ENCODE measurements at regions not wholly inside any gene's neighbourhood (a gene's known extent, or its start where the extent isn't known, plus 50 kb on each side); places are given as distances from the start of the nearest gene placed in this dataset. TPM values are rescaled to one million over a fixed set of nuclear protein-coding genes. Genes with fewer than 3 reads are reported as not detected.
A peak's percentile ranks its signal among the peaks of the same experiment; 100 is the strongest.

DNA sequence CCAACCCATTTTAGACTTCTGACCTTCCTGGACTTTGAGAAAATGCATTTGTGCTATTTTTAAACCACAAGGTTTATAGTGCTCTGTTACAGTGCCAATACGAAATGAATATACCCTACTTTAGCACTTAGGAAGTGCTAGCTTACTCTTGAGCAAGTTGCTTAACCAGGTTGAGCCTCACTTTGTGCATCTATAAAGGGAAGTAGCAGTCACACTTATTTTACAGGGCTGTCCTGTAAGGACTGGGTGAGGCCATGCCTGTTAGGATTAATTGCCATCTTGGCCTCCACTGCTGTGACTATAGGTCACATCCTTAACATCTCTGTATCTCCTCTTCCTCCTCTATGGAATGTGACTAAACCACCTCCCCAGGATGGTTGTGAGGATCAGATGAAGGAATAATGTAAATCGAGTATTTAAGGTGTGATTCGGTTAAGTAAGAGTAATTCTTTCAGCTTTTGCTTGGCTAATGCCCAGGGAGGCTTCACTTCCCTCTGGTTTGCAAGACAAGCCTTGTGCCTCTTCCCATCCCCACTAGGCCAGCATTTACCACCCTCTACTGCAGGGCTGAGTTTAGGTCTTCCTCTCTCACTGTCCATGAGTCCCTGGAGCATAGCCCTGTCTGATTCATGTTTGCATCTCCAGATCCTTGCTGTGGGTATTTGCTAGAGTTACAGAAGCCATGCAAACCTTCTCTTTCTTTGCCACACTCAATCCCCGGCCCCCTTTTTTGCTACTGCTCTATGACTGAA is 341.2 kb downstream of the ZNF521 start:
- no peak overlapping the region for H2BK120ac ChIP-seq (ENCODE audit: low read depth, low read length)
- H3K4ac ChIP-seq (ENCODE audit: low read length), result no peak overlapping the region
- DNase-seq (ENCODE audit: low spot score), result no peak
- H2AFZ ChIP-seq (ENCODE audit: low read length), result peak overlapping the region; percentile 79
- no peak overlapping the region for H3K23ac ChIP-seq (ENCODE audit: low read depth, low read length, poor library complexity)
- H2BK15ac ChIP-seq (ENCODE audit: low read length), result no peak overlapping the region
- H3K27ac ChIP-seq (replicated peaks; ENCODE audit: low read length), result no peak overlapping the region
- H3K27me3 ChIP-seq (ENCODE audit: control insufficient read depth in 3 of 3, insufficient read depth in 3 of 3, low read depth in 1 of 3, low read length in 3 of 3), result no peaks in the 10 kb centered on the region
- H3K18ac ChIP-seq (ENCODE audit: low read length), result no peak overlapping the region
- H3K79me1 ChIP-seq (ENCODE audit: low read depth, low read length), result no peaks in the 10 kb centered on the region
- H2AK5ac ChIP-seq (ENCODE audit: low read depth, low read length), result no peak overlapping the region
- H3K4me2 ChIP-seq (ENCODE audit: insufficient read depth, low read length, poor library complexity, severe bottlenecking), result no peak overlapping the region
- H4K8ac ChIP-seq (ENCODE audit: low read depth, low read length), result no peak overlapping the region
- H3K9ac ChIP-seq (ENCODE audit: low read depth, low read length, poor library complexity), result no peak overlapping the region
- no peak overlapping the region for H4K91ac ChIP-seq (ENCODE audit: low read depth, low read length, poor library complexity)
- H3K4me3 ChIP-seq (ENCODE audit: low read length in 2 of 2), result no peak overlapping the region
- peaks cover 2 to 17% of the 10 kb centered on the region in 2 donors for H3K4me1 ChIP-seq (ENCODE audit: control insufficient read depth in 2 of 2, insufficient read depth in 1 of 2, low read depth in 1 of 2, low read length in 2 of 2)
- no peak overlapping the region for H2BK12ac ChIP-seq (ENCODE audit: low read length)
- peaks cover 2 to 4% of the 10 kb centered on the region in 2 donors for H3K9me3 ChIP-seq (replicated peaks in 1 of 2; ENCODE audit: control insufficient read depth in 2 of 2, insufficient read depth in 1 of 2, low read depth in 1 of 2, low read length in 2 of 2)
- H3K36me3 ChIP-seq (replicated peaks in 1 of 2; ENCODE audit: control insufficient read depth in 2 of 2, insufficient read depth in 2 of 2, low read length in 2 of 2), result no peaks in the 10 kb centered on the region
- 100% methylated on average over 2 of the region's 4 CpGs; no CpG with 5 or more reads in 1 of the 2 donors for WGBS, 2 donors (ENCODE audit: extremely low coverage in 2 of 2, insufficient read length in 2 of 2, insufficient replicate concordance in 1 of 2)
- no peak overlapping the region for H2BK5ac ChIP-seq (ENCODE audit: low read length)
- no peak overlapping the region for H3K14ac ChIP-seq (ENCODE audit: low read length)

Small RNA genes lying in the stretch of these regions (small RNA-seq; reads per million reads assigned to genes)
- not detected for gene PPIAP57 (ENCODE audit: insufficient read depth)
